Mesenchymal stem cell (in vitro differentiated cells and primary cell): ENCODE measurements at regions not wholly inside any gene's neighbourhood (a gene's known extent, or its start where the extent isn't known, plus 50 kb on each side); places are given as distances from the start of the nearest gene placed in this dataset.
"Not testable (repeated sequence)": the region's sequence is repeated elsewhere in the genome, so short reads cannot be mapped to it uniquely, and the experiment has no call there.

Experiments
- DNase-seq: peaks from one replicate; pipeline ENCODE4 v3.0.0-alpha.2; 2013
- H2AFZ ChIP-seq: one replicate; pipeline ENCODE4 v1.6.1; 2013; ENCODE audit warnings: low read depth, mild to moderate bottlenecking, control low read depth, inconsistent platforms, low read length, moderate library complexity
- H2AK5ac ChIP-seq: 2 replicates; pipeline ENCODE4 v1.6.1; 2013; ENCODE audit warnings: low read length, moderate library complexity, mild to moderate bottlenecking, inconsistent platforms; ENCODE audit not compliant: severe bottlenecking
- H2BK120ac ChIP-seq: one replicate; pipeline ENCODE4 v1.6.1; 2013; ENCODE audit warnings: low read depth, mild to moderate bottlenecking, inconsistent platforms, low read length, moderate library complexity
- H2BK12ac ChIP-seq, 2 experiments: one replicate each; pipeline ENCODE4 v1.6.1; 2013; ENCODE audit warnings: inconsistent platforms in 2 of 2, low read length in 2 of 2, mild to moderate bottlenecking in 2 of 2, moderate library complexity in 2 of 2, control low read depth in 1 of 2
- H2BK15ac ChIP-seq: one replicate; pipeline ENCODE4 v1.6.1; 2013; ENCODE audit warnings: mild to moderate bottlenecking, low read depth, inconsistent platforms; ENCODE audit not compliant: poor library complexity, severe bottlenecking
- H2BK5ac ChIP-seq: 2 replicates; pipeline ENCODE4 v1.6.1; 2013; ENCODE audit warnings: low read depth, mild to moderate bottlenecking, low read length, control low read depth, inconsistent platforms; ENCODE audit not compliant: poor library complexity, severe bottlenecking
- H3K14ac ChIP-seq, 2 experiments: one replicate each; pipeline ENCODE4 v1.6.1; 2013; ENCODE audit warnings: inconsistent platforms in 2 of 2, low read length in 2 of 2, control low read depth in 1 of 2, mild to moderate bottlenecking in 1 of 2, moderate library complexity in 1 of 2
- H3K18ac ChIP-seq, 2 experiments: one replicate each; pipeline ENCODE4 v1.6.1; 2013; ENCODE audit warnings: inconsistent platforms in 2 of 2, low read length in 2 of 2, control low read depth in 1 of 2, low read depth in 1 of 2, mild to moderate bottlenecking in 1 of 2
- H3K23ac ChIP-seq, 2 experiments: one replicate each; pipeline ENCODE4 v1.6.1; 2013; ENCODE audit warnings: inconsistent platforms in 2 of 2, low read length in 2 of 2, mild to moderate bottlenecking in 2 of 2, moderate library complexity in 2 of 2, control low read depth in 1 of 2
- H3K27ac ChIP-seq: 2 replicates; pipeline ENCODE4 v1.5.1; 2013; ENCODE audit warnings: mild to moderate bottlenecking, moderate library complexity, low read length, control low read depth, inconsistent platforms; ENCODE audit not compliant: poor library complexity, severe bottlenecking
- H3K27me3 ChIP-seq, 2 experiments: 2 replicates each; pipeline versions ENCODE4 v1.6.1 to v1.7.0; 2013; ENCODE audit warnings: low read length in 2 of 2, mild to moderate bottlenecking in 2 of 2, moderate library complexity in 2 of 2, control low read depth in 1 of 2, inconsistent platforms in 1 of 2; ENCODE audit not compliant: control insufficient read depth in 1 of 2, insufficient read depth in 1 of 2
- H3K36me3 ChIP-seq, 2 experiments: 2 replicates each; pipeline versions ENCODE4 v1.6.1 to v1.7.0; 2013; ENCODE audit warnings: low read length in 2 of 2, control low read depth in 1 of 2, inconsistent platforms in 1 of 2, low read depth in 1 of 2, mild to moderate bottlenecking in 1 of 2; ENCODE audit not compliant: insufficient read depth in 2 of 2, control insufficient read depth in 1 of 2
- H3K4ac ChIP-seq, 2 experiments: one replicate each; pipeline ENCODE4 v1.6.1; 2013; ENCODE audit warnings: inconsistent platforms in 2 of 2, low read length in 2 of 2, mild to moderate bottlenecking in 2 of 2, moderate library complexity in 2 of 2, control low read depth in 1 of 2, low read depth in 1 of 2
- H3K4me1 ChIP-seq: 2 replicates; pipeline ENCODE4 v1.6.1; 2013; ENCODE audit warnings: low read depth, low read length, control low read depth; ENCODE audit not compliant: control insufficient read depth, insufficient read depth
- H3K4me2 ChIP-seq: 2 replicates; pipeline ENCODE4 v1.6.1; 2013; ENCODE audit warnings: low read length, mild to moderate bottlenecking, inconsistent platforms; ENCODE audit not compliant: poor library complexity, severe bottlenecking
- H3K4me3 ChIP-seq, 2 experiments: 2 replicates each; pipeline versions ENCODE4 v1.5.1 to v1.7.0; 2013; ENCODE audit warnings: low read length in 2 of 2, mild to moderate bottlenecking in 2 of 2, control low read depth in 1 of 2, low read depth in 1 of 2; ENCODE audit not compliant: insufficient read depth in 1 of 2
- H3K79me1 ChIP-seq: replicated peaks from 2 replicates; pipeline ENCODE4 v1.6.1; 2013; ENCODE audit warnings: mild to moderate bottlenecking, control low read depth, low read length, inconsistent platforms; ENCODE audit not compliant: poor library complexity, severe bottlenecking
- H3K9ac ChIP-seq: 2 replicates; pipeline ENCODE4 v1.7.0; 2013; ENCODE audit warnings: mild to moderate bottlenecking, low read length, moderate library complexity
- H3K9me3 ChIP-seq: 2 replicates; pipeline ENCODE4 v1.7.0; 2013; ENCODE audit warnings: mild to moderate bottlenecking, low read length; ENCODE audit not compliant: control insufficient read depth
- H4K8ac ChIP-seq: one replicate; pipeline ENCODE4 v1.6.1; 2013; ENCODE audit warnings: inconsistent platforms, mild to moderate bottlenecking, low read length, moderate library complexity
- H4K91ac ChIP-seq: one replicate; pipeline ENCODE4 v1.6.1; 2013; ENCODE audit warnings: mild to moderate bottlenecking, low read length, inconsistent platforms
- WGBS: methylation state at CpG from one replicate; pipeline ENCODE4 v1.1.7; 2013; ENCODE audit warnings: mixed read lengths; 5-methylcytosine and 5-hydroxymethylcytosine counted together

DNA sequence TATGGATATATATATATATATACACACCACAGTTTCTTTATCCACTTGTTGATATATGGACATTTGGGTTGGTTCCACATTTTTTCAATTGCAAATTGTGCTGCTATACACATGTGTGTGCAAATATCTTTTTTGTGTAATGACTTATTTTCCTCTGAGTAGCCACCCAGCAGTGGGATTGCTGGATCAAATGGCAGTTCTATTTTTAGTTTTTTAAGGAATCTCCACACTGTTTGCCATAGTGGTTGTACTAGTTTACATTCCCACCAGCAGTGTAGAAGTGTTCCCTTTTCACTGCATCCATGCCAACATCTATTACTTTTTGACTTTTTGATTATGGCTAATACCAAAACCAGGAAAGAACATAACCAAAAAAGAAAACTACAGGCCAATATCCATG is 676.2 kb upstream of the LMO3 start:
- not testable (repeated sequence) for H2BK120ac ChIP-seq, H3K4me3 ChIP-seq, H3K36me3 ChIP-seq, H3K9me3 ChIP-seq, DNase-seq, H2BK12ac ChIP-seq, H3K18ac ChIP-seq, H3K4ac ChIP-seq, H3K4me1 ChIP-seq, H2AFZ ChIP-seq, H3K23ac ChIP-seq, H3K27me3 ChIP-seq, H3K27ac ChIP-seq, H4K8ac ChIP-seq, H2BK15ac ChIP-seq, H2BK5ac ChIP-seq, H3K4me2 ChIP-seq, H3K79me1 ChIP-seq, H3K9ac ChIP-seq, H2AK5ac ChIP-seq, H4K91ac ChIP-seq, H3K14ac ChIP-seq

GRCh38 chr12:17278946-17279345 is 673.0 kb upstream of the LMO3 start:
- no peaks in the 10 kb centered on the region for H3K27me3 ChIP-seq
- no peak overlapping the region for H3K4ac ChIP-seq
- H3K27ac ChIP-seq = no peak overlapping the region
- no peak overlapping the region for H3K4me3 ChIP-seq
- no peaks in the 10 kb centered on the region for H3K4me1 ChIP-seq
- DNase-seq = no peak
- H2AFZ ChIP-seq = no peak overlapping the region
- no peak overlapping the region for H2BK15ac ChIP-seq
- no peak overlapping the region for H3K23ac ChIP-seq
- no peaks in the 10 kb centered on the region for H3K9me3 ChIP-seq
- H3K4me2 ChIP-seq = no peak overlapping the region
- no peak overlapping the region for H4K8ac ChIP-seq
- no peak overlapping the region for H2AK5ac ChIP-seq
- H2BK12ac ChIP-seq = no peak overlapping the region
- H3K9ac ChIP-seq = no peak overlapping the region
- H3K14ac ChIP-seq = no peak overlapping the region
- H3K18ac ChIP-seq = no peak overlapping the region
- no peak overlapping the region for H2BK5ac ChIP-seq
- H3K36me3 ChIP-seq = no peaks in the 10 kb centered on the region
- H4K91ac ChIP-seq = no peak overlapping the region
- H2BK120ac ChIP-seq = no peak overlapping the region
- no peaks in the 10 kb centered on the region for H3K79me1 ChIP-seq

DNA sequence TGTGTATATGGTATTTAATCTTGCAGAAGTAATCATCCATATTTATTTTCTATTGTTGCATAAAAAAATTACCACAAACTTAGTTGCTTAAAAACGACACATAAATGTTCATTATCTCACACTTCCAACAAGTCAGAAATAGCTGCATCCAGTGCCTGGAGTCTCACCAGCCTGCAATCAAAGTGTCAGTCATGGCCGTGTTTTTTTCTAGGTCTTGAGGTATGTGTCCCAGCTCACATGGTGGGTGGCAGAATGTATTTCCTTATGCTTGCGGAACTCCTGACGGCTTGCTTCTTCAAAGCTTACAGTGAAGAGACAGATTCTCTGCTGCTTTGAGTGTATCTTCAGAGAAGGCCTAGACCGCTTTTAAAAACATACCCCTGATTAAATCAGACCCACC is 670.2 kb upstream of the LMO3 start:
- Histone ChIP-seq H3K9me3 (peaks cover 3% of the 10 kb centered on the region), H3K14ac (no peak overlapping the region), H2BK5ac (no peak overlapping the region), H3K18ac (no peak overlapping the region), H4K8ac (no peak overlapping the region), H3K4me1 (no peaks in the 10 kb centered on the region), H3K27ac (no peak overlapping the region), H4K91ac (no peak overlapping the region), H3K4me3 (no peak overlapping the region), H3K4ac (no peak overlapping the region), H3K27me3 (no peaks in the 10 kb centered on the region), H2BK120ac (no peak overlapping the region), H3K36me3 (no peaks in the 10 kb centered on the region), H3K23ac (no peak overlapping the region), H3K4me2 (no peak overlapping the region), H3K9ac (no peak overlapping the region), H3K79me1 (no peaks in the 10 kb centered on the region), H2BK15ac (no peak overlapping the region), H2AK5ac (no peak overlapping the region), H2BK12ac (no peak overlapping the region), H2AFZ (no peak overlapping the region)
- 87% methylated on average over 4 of the region's 5 CpGs for WGBS
- no peak for DNase-seq

- H3K14ac ChIP-seq = no peak overlapping the region
- H2BK5ac ChIP-seq = no peak overlapping the region
- H3K4me3 ChIP-seq = no peak overlapping the region
- H2BK15ac ChIP-seq = no peak overlapping the region
- no peak overlapping the region for H4K91ac ChIP-seq
- no peak overlapping the region for H3K27ac ChIP-seq
- H4K8ac ChIP-seq = no peak overlapping the region
- no peak overlapping the region for H3K23ac ChIP-seq
- 80% methylated on average over 2 of the region's 5 CpGs for WGBS
- H3K9ac ChIP-seq = no peak overlapping the region
- H2BK12ac ChIP-seq = no peak overlapping the region
- H3K18ac ChIP-seq = no peak overlapping the region
- H3K4me2 ChIP-seq = no peak overlapping the region
- no peak overlapping the region for H2AFZ ChIP-seq
- H2AK5ac ChIP-seq = no peak overlapping the region
- DNase-seq = no peak
- H3K4me1 ChIP-seq = no peaks in the 10 kb centered on the region
- no peaks in the 10 kb centered on the region for H3K36me3 ChIP-seq
- H2BK120ac ChIP-seq = no peak overlapping the region
- no peak overlapping the region for H3K4ac ChIP-seq
- no peaks in the 10 kb centered on the region for H3K9me3 ChIP-seq
- H3K27me3 ChIP-seq = no peaks in the 10 kb centered on the region
- H3K79me1 ChIP-seq = no peaks in the 10 kb centered on the region
Observed at GRCh38 chr12:17266856-17267255, 660.9 kb upstream of the LMO3 start.
